LHCN-M2 (cell line): ENCODE measurements at regions not wholly inside any gene's neighbourhood (a gene's known extent, or its start where the extent isn't known, plus 50 kb on each side); places are given as distances from the start of the nearest gene placed in this dataset.
"Not testable (repeated sequence)": the region's sequence is repeated elsewhere in the genome, so short reads cannot be mapped to it uniquely, and the experiment has no call there.

Experiments
- DNase-seq: peaks from one replicate; pipeline ENCODE4 v3.0.0-alpha.2; 2012; ENCODE audit warnings: low read depth

DNA sequence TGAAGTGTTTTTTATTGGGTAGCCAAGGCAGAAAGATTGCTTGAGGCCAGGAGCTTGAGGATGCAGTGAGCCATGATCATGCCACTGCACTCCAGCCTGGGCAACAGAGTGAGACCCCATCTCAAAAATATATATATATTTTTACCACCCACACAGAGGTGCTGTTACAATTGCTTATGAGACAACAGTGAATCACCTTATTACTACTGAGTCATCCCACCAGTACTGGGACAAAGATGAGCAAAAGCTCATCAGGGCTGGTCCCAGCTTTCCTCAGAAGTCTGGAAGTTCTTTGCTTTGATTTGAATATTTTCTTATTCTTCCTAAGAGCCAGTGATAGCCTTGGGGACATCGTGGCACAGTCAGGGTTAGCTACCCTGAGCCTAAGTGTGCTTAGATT, 207.7 kb downstream of the SOX2 start:
- no peak for DNase-seq

DNA sequence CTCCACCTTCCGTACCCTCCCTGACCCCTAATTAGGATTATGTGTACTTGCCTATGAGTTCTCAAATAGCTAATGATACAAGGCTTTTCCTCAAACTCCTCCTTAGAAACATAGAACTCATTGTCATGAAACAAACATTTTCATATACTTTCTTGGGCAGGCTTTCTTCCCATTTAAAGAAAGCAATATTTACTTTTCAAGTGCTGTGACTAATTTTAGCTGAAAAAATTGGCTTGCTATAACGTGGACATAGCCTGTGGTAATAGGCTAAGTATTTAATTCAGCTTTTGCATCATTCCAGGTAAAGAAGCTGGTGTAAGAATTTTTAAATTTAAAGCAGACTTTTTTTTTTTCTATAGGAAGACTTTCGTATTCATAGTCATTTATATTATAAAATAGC, 208.7 kb downstream of the SOX2 start:
- DNase-seq: no peak

DNA sequence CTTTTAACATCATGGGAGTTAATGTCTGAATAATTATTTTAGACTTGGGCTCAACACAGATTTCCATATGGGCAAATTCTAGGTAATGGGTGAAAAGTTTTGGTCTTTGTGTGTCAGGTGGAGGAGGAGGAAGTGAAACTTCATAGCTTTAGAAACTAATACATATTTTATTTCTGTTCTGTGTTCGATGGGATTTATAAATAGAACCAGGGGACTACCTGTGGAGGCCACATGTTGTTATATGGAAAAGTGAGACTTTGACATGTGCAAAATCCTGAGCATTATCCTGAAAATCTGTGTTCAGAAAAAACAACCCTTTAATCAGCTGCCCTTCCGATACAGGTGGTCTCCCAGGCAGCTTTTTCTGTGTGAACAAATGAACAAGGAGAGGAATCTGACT, 209.5 kb downstream of the SOX2 start:
- no peak for DNase-seq

DNA sequence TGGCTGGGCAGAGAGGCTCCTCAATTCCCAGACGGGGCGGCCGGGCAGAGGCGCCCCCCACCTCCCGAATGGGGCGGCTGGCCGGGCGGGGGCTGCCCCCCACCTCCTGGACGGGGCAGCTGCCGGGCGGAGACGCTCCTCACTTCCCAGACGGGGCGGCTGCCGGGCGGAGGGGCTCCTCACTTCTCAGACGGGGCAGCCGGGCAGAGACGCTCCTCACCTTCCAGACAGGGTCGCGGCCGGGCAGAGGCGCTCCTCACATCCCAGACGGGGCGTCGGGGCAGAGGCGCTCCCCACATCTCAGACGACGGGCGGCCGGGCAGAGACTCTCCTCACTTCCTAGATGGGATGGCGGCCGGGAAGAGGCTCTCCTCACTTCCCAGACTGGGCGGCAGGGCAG, 214.1 kb downstream of the SOX2 start:
- not testable (repeated sequence) for DNase-seq

DNA sequence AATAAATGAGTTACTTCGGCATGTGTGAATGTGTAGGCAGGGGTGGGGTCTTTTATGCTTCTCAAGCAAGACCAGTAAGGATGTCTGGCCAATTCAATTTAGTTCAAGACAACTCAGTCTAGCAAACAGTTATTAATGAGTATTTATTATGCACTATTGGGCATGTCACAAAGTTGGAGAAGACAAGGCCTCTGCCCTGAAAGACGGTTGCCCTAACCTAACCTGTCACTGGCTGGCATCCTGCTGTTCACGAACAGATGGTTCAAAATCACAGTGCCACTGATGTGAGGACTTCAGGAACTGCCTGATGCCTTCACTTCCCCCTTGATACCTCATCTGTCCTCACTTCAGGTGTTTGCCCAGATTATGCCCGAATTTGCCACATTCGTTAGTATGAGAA, 217.8 kb downstream of the SOX2 start:
- DNase-seq: no peak

DNA sequence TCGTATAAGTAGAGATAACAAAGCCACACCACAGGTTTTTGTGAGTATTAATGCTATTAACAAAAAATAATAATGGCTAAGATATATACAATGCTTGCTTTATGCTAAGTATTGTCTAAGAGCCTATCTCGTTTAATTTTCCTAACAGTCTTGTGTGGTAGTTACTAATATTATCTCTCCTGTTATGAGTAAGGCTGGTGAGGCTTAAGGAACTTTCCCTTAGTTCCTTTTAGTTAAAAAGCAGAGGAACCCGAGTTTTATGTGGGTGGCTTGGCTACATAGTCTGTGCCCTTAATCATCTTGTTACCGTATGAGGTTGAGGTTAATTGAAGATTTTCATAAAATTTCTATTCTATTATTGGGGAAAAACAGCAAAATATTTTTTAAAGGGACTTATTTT, 218.4 kb downstream of the SOX2 start:
- DNase-seq: no peak

DNA sequence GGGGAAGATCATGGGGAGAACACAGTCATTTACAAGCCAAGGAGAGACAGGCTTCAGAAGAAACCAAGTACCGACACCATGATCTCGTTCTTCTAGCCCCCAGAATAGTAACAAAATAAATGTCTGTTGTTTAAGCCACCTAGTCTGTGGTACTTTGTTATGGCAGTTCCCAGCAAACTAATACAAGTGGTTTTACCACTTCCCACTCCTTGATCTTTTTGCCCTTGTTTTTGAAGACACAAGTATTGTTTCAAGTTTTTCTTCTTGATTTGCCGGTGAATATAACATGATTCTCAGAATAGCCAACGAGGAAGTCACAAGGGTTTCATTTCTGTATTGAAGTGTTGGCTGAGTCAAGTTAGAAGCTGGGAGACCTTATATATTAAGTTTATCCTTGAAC, 220.3 kb downstream of the SOX2 start:
- no peak for DNase-seq

DNA sequence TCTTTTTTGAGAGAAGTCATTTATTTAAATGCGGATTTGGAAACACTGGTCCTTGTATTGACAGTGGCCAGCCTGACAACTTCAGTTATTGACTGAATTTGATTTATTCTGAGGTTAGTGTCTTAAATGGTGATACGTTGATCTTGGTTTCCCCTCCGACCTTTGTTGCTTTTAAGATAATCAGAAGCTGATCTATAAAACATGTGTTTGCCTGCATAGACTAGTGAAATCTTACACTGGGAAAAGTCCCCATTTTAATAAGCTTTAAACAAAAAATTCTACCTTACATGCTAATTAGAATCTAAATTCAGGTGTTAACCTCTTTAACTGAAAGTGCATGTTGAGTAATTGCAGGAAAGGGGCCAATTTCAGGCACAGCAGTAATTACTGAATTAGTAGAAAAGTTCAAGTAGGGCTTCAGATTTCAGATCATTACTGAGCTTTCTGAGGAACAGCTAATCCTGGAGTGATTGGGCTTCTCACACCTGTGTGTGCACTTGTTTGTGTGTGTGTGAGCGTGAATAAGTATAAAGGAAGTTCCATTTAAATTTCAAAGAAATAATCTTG, 221.4 kb downstream of the SOX2 start:
- no peak for DNase-seq

DNA sequence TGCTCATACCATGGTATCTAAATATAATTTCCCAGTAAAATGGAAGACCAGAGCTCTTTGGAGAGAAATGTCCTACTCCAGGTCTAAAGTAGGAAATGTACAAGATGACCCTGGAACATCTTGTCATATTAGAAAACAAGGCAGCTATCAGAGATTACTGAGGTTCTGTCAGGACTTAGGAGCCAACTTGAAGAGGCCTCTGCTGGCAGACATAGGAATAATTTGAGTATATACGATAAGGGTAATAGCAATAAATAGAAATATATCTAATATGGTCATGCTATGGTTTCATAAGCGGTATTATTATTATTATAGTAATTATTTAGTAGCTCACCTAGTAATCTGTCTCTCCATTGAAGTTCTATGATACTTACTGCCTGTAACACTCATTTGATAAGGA, 224.2 kb downstream of the SOX2 start:
- DNase-seq: no peak

DNA sequence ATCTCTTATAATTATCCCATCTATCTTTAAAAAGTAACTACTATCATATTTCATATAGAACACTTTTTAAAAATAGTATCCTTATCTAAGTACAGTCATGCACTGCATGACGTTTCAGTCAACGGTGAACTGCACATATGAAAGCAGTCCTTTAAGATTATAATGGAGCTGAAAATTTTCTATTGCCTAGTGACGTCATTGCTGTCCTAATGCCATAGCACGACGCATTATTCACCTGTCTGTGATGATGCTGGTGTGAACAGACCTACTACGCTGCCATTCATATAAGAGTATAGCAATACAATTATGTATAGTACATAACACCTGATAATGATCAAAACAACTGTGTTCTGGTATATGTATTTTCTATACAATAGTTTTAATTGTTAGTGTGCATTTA, 225.0 kb downstream of the SOX2 start:
- no peak for DNase-seq

DNA sequence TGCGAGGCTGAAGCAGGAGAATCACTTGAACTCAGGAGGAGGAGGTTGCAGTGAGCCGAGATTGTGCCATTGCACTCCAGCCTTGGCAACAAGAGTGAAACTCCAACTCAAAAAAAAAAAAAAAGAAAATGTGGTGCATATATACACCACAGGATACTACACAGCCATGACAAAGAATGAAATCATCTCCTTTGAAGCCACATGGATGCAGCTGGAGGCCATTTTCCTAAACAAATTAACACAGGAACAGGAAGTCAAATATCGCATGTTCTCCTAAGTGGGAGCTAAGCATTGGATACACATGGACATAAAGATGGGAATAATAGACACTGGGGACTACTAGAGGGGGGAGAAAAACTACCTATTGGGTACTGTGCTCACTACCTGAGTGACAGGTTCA, 226.9 kb downstream of the SOX2 start:
- DNase-seq: not testable (repeated sequence)

DNA sequence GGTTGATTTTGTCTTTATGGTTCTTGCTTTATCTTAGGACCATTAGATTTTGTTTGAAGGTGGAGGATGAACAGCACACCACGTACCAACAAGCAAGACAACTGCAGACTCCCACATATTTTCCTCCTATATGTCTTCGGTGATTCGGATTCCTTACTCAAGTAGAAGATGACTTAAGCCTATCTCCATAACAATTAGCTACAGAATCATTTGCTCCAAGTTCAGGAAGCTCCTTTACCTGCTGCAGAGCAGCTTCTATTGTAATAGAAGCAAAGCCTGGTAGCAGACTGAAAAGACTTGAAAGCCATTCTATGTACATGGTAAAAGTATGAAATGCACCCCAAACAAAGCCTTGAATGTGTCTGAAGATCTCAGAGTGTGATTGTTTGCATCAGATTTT, 229.0 kb downstream of the SOX2 start:
- no peak for DNase-seq

DNA sequence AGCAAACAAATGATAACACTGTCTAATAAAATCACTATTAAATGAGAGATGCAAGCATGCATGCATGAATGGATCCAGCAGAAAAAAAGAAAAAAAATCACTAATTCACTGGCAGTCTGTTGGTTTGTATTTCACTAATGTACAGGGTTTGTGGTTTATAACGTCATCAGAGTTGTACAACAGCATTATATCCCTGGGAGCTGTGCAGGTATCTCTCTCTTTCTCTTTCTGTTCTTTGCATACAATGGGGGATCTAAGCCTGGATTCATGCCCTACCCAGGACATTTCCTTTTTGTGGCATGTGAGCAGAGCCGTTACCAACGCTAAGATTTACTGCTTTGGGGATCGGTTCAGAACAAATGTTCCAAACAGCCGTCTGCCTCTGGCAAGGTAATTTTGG, 229.5 kb downstream of the SOX2 start:
- no peak for DNase-seq

DNA sequence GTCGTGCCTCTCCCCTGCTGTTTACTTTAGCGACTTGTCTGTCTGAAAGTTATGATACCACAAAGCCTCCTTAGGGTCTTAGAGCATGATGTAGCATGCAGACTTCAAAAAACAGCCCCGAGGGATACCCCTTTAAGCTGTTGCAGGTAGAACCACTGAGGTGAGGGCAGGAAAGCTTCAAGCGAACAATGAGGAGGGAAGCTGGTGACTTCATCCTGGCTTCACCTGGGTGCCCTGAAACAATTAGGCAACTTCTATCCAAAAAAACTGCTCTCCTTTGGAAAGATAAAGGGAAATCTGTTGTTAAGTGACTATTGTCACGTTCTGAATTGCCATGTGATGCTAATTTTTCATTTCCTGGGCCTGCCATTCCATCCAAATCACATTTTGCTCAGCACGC, 231.6 kb downstream of the SOX2 start:
- DNase-seq: no peak

DNA sequence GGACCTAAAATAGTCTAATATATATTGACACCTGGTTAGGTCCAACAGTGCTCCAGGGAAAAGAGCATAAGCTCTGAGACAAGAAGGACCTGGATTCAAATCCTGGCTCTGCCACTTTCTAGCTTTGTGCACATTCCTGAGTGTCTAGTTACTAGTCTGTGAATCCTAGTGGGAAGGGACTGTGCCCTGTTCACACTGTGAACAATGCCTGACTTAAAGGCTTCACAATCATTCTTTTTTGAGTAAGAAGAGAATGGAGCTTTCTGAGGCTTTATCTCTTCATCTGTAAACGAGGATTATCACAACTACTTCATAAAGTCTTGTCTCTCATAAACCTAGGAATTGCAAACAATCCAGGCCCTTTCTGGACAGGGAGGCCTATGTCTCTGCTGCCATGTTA, 235.9 kb downstream of the SOX2 start:
- DNase-seq: no peak

DNA sequence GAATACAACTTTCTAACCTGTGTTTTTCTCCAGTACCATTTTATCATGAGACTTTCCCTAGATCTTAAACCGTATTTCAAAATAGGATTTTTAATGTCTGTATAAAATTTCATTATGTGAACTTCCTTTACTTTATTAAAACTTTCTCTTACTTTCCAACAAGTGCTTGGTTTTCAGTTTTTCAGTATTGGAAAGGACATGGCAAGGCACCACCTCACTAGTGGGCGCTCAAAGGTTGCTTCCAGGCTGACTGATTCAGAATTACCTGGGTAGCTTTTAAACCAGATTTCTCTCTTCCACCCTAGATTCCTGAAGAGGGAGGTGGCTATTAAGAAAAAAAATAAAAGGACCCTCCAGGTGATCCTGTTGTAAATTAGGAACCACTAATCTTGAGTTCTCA, 236.6 kb downstream of the SOX2 start:
- no peak for DNase-seq

DNA sequence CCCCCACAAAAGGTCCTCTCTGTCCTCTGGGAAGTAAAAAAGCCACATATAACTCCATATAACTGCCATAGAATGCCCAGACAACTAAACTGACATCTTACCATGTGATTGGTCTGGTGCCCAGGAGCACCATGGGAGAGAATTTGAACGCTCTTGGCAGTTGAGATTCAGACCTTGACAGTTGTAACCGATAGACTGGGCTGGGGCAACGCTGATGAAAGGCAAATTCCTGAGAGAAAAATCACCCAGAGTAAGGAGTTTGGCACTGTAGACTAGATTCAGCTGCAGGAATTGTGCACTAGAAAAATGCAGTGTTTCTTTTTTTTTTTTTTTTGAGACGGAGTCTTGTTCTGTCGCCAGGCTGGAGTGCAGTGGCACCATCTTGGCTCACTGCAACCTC, 240.5 kb downstream of the SOX2 start:
- no peak for DNase-seq

DNA sequence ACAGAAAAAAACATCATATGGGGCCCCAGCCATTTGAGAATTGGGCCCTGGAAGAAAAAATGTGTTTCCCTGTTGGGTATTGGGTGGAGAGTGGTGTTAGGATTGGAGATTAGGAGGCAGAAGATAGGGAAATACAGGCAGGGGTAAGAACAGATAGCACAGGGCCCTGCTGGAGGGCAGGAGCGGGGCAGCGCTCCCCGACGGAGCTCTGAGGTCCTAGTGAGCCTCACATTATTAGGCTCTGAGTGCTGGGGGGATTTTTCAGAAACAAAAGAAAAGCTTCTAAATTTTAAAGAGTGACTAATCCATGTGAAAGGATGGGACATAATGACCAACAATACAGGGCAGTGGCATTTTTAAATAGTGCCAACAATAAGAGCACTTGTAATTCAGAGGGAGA, 241.2 kb downstream of the SOX2 start:
- DNase-seq: no peak

DNA sequence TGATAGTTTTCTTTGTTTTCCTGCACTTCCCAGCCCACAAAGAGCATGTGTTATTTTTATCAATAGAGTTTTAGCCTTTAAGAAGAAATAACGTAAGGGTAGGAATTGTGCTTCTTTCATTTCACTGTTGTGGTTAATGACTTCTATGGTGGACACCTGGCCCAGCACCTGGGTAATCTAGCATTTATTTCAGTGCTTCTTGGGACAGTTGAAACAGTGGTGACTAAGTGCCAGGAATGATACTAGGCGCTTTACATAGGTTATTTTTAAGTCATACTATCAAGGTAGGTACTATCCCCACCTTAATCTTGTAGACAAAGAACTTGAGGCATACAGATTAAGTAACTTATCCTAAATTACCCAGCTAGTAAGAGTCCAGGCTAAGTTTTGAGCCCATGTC, 243.8 kb downstream of the SOX2 start:
- DNase-seq: no peak

DNA sequence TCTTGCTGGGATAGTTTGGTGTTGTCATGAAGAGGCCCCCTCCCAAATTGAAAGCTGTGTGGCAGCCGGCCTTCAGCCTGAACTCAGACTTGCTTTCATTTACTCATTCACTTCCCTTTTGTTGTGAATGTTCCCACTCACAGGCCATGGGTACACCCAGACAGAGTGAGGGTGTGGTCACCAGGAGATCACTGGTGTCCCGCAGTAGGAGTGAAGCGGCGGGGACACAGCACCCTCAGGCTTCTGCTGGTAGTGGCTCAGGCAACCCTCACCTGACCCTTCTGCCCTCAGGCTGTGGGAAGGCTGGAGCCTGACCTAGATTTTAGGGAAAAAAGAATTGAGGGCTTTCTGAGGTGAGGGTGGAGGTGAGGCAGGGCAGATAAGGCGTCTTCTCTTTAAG, 244.4 kb downstream of the SOX2 start:
- no peak for DNase-seq

DNA sequence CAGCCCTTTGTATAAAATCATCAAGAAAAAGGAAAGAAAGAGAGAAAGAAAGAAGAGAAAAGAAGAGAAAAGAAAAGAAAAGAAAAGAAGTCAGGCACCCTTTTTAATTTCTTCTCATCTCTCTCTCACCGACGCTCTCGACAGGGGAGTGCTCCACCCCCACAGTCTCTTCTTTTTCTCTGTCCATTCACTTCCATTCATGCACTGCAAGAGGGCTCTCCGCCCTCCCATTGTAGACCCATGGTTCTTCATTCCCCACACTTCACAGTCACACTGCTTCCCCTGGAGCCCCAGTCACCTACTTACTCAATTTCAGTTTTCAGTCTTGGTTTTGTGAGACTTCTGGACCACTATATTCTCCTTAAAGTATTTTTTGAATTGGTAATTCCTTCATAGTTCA, 254.7 kb downstream of the SOX2 start:
- no peak for DNase-seq

DNA sequence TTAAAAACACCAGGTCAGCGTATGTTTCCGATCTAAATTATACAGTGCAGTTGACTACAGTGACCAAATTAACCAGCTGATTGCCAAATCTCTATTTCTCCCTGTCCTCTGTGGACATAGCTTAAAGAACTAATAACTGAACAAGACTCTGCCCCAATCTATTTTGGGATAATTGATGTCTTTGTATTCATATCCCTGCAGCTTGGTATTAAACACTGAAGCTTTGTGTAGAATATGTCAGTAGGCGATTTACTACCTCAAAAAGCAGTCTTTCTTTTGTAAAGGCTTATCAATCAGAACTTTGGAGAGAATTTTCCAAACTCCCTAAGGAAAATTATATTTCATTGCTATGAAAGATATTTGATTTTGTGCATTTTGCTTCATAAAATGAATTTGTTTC, 258.2 kb downstream of the SOX2 start:
- no peak for DNase-seq

DNA sequence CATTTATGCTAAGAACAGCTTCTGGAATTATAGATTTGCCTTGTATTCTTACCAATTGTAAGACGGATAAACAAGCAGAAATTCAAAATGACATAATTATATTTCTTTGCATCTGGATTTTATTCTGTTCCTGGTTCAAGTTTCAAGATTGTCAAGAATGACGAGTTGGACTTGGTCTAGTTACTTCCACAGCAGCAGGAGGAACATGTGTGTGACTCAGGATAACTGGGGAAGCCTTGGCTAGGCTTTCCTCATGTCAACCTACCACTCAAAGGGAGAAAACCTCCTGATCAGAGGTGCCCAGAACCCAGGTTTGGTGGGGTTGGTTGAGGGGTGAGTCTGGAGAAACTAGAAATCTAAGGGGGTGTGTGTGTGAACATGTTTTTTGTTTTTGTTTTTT, 259.7 kb downstream of the SOX2 start:
- no peak for DNase-seq

DNA sequence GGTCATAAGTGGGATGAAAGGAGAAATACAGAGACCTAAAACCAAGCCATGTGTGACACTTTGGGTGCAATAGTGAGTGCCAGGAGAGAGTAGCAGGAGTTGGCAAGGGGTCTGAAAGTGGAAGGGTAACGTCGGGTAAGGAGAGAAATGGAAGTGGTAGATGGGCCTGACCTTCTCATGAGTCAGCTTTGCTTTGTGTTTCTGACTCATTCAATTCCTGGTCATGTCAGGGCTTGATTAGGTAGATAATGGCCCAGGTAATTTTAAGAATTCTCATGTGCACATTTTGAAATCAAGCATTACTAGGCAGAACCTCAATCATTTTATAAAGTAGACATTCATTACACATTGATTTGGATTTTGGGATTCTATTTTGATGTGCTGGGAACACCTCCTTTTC, 262.5 kb downstream of the SOX2 start:
- DNase-seq: no peak

DNA sequence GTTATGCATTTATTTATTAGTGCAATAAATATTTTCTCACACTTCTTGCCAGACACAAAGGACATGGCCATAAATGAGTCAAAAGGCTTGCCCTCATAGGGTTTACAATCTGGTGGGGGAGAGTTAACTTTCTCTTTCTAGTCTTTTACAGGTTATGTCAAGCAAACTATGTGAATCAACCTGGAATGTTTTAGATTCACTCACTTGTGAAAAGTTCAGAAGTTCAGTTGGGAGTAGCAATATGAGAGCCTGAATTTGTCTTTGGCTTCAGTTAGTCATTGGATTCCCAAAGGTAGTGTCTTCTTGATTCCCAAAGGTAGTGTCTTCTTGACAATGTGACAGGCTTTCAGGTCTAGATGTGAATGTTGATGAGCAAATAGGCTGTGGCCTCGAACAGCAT, 264.8 kb downstream of the SOX2 start:
- DNase-seq: no peak
